A673 (cell line): ENCODE measurements at regions not wholly inside any gene's neighbourhood (a gene's known extent, or its start where the extent isn't known, plus 50 kb on each side); places are given as distances from the start of the nearest gene placed in this dataset.
A peak's percentile ranks its signal among the peaks of the same experiment; 100 is the strongest.

ENCODE experiments used
- BruUV-seq: library from RNA; stranded (reverse); fragments of 400-500 nt; replicated peaks from 2 replicates; lab custom pipeline; 2021; lab: Mats Ljungman, UMichigan
- CTCF ChIA-PET: fragments of 300-600 bp; sonication (Branson Sonifier 250); formaldehyde crosslinking; loops from one replicate; lab custom pipeline; 2022; ENCODE audit warnings: antibody characterized with exemption; lab: Charles Lee
- POLR2A ChIA-PET: fragments of 300-600 bp; sonication (Branson Sonifier 250); formaldehyde crosslinking; loops from one replicate; lab custom pipeline; 2022; ENCODE audit warnings: antibody characterized with exemption; ENCODE audit not compliant: low non-redundant PET; lab: Charles Lee
- DNase-seq: peaks from one replicate; pipeline ENCODE4 v3.0.0-alpha.2; 2015; ENCODE audit warnings: low spot score
- H3K27ac ChIP-seq: fragments of 200-600 bp; sonication (generic); 2 replicates; pipeline ENCODE4 v1.5.1; 2016; ENCODE audit warnings: mixed run types, low read depth, mild to moderate bottlenecking, mixed read lengths, antibody characterized with exemption, low read length; ENCODE audit not compliant: poor library complexity, severe bottlenecking
- H3K27me3 ChIP-seq: fragments of 200-600 bp; sonication (generic); replicated peaks from 2 replicates; pipeline ENCODE4 v1.6.1; 2017; ENCODE audit warnings: mixed run types, low read depth, mild to moderate bottlenecking, mixed read lengths, antibody characterized with exemption, low read length; ENCODE audit not compliant: insufficient read depth, poor library complexity
- H3K36me3 ChIP-seq: fragments of 200-600 bp; sonication (generic); 2 replicates; pipeline ENCODE4 v1.6.1; 2016; ENCODE audit warnings: mixed run types, mild to moderate bottlenecking, mixed read lengths, antibody characterized with exemption, low read length; ENCODE audit not compliant: insufficient read depth, poor library complexity, severe bottlenecking
- H3K4me1 ChIP-seq: fragments of 200-600 bp; sonication (generic); 2 replicates; pipeline ENCODE4 v1.6.1; 2017; ENCODE audit warnings: mixed run types, mild to moderate bottlenecking, mixed read lengths, antibody characterized with exemption, low read length; ENCODE audit not compliant: insufficient read depth, poor library complexity, severe bottlenecking
- H3K4me3 ChIP-seq: fragments of 200-600 bp; sonication (generic); 2 replicates; pipeline ENCODE4 v1.5.1; 2016; ENCODE audit warnings: low read depth, mixed run types, mild to moderate bottlenecking, mixed read lengths, low read length; ENCODE audit not compliant: poor library complexity, severe bottlenecking
- H3K9me3 ChIP-seq: fragments of 200-600 bp; sonication (generic); 2 replicates; pipeline ENCODE4 v1.6.1; 2016; ENCODE audit warnings: mixed run types, low read depth, mild to moderate bottlenecking, mixed read lengths, antibody characterized with exemption, low read length; ENCODE audit not compliant: poor library complexity, severe bottlenecking
- CTCF ChIP-seq: fragments of 300-800, 200-600 bp; sonication (generic); conservative IDR thresholded peaks from 2 replicates; pipeline ENCODE4 v1.5.1; 2017; ENCODE audit warnings: low read depth, mild to moderate bottlenecking, antibody characterized with exemption, low read length, moderate library complexity, mixed read lengths
- EZH2 ChIP-seq: fragments of 200-600 bp; sonication (generic); IDR thresholded peaks from 2 replicates; pipeline ENCODE4 v1.6.1; 2017; ENCODE audit warnings: borderline replicate concordance, low read depth, mild to moderate bottlenecking, mixed read lengths, antibody characterized with exemption, low read length; ENCODE audit not compliant: poor library complexity, severe bottlenecking
- intact Hi-C: fragments of 100-400 bp; cut with micrococcal nuclease; formaldehyde crosslinking; loops from one replicate; pipeline ENCODE4 v1.10.0; 2022; ENCODE audit not compliant: unreplicated experiment

- H3K4me3 ChIP-seq, result no peak overlapping the region
- CTCF ChIA-PET, result no interaction called here
Observed at GRCh38 chr4:81601358-81601694, 129.6 kb upstream of the RASGEF1B start.

GRCh38 chr4:81600520-81601357 is 129.0 kb upstream of the RASGEF1B start:
- Histone ChIP-seq H3K9me3 (no peaks in the 10 kb centered on the region), H3K4me1 (no peaks in the 10 kb centered on the region), H3K27me3 (no peaks in the 10 kb centered on the region), H3K4me3 (no peak overlapping the region), H3K27ac (no peak overlapping the region), H3K36me3 (no peaks in the 10 kb centered on the region)
- CTCF ChIA-PET, result no interaction called here
- POLR2A ChIA-PET, result no interaction called here
- intact Hi-C loops, result no loop called here
- BruUV-seq, result no TSS peak
- DNase-seq, result no peak
- no peak for TF ChIP-seq CTCF
- TF ChIP-seq EZH2, result no peak

More at GRCh38 chr4:81601358-81601694, 129.6 kb upstream of the RASGEF1B start:
- no peak overlapping the region for H3K27ac ChIP-seq
- no peaks in the 10 kb centered on the region for H3K9me3 ChIP-seq
- H3K36me3 ChIP-seq, result no peaks in the 10 kb centered on the region
- no peaks in the 10 kb centered on the region for H3K27me3 ChIP-seq
- no peaks in the 10 kb centered on the region for H3K4me1 ChIP-seq
- no peak for DNase-seq
- BruUV-seq, result no TSS peak
- intact Hi-C loops, result no loop called here
- no peak for TF ChIP-seq CTCF
- TF ChIP-seq EZH2, result no peak
- POLR2A ChIA-PET, result no interaction called here

GRCh38 chr4:81599742-81600380 is 128.2 kb upstream of the RASGEF1B start:
- Histone ChIP-seq H3K27ac (no peak overlapping the region), H3K9me3 (no peaks in the 10 kb centered on the region), H3K4me3 (no peak overlapping the region), H3K36me3 (no peaks in the 10 kb centered on the region), H3K4me1 (no peaks in the 10 kb centered on the region), H3K27me3 (no peaks in the 10 kb centered on the region)
- no peak for TF ChIP-seq CTCF
- TF ChIP-seq EZH2, result no peak
- POLR2A ChIA-PET, result no interaction called here
- intact Hi-C loops, result no loop called here
- CTCF ChIA-PET, result no interaction called here
- peak; percentile 2 for DNase-seq
- BruUV-seq, result no TSS peak
